ENCODE measurements at regions not wholly inside any gene's neighbourhood (a gene's known extent, or its start where the extent isn't known, plus 50 kb on each side); places are given as distances from the start of the nearest gene placed in this dataset.

- no peak overlapping the region for H3K4me3 ChIP-seq (replicated peaks; ENCODE audit: low read depth, low read length)
- H3K27me3 ChIP-seq (replicated peaks; ENCODE audit: control insufficient read depth, insufficient read depth, low read length) = no peaks in the 10 kb centered on the region
- no peak for DNase-seq (ENCODE audit: extremely low read depth, insufficient read length)
- TF ChIP-seq, protein P1, sequence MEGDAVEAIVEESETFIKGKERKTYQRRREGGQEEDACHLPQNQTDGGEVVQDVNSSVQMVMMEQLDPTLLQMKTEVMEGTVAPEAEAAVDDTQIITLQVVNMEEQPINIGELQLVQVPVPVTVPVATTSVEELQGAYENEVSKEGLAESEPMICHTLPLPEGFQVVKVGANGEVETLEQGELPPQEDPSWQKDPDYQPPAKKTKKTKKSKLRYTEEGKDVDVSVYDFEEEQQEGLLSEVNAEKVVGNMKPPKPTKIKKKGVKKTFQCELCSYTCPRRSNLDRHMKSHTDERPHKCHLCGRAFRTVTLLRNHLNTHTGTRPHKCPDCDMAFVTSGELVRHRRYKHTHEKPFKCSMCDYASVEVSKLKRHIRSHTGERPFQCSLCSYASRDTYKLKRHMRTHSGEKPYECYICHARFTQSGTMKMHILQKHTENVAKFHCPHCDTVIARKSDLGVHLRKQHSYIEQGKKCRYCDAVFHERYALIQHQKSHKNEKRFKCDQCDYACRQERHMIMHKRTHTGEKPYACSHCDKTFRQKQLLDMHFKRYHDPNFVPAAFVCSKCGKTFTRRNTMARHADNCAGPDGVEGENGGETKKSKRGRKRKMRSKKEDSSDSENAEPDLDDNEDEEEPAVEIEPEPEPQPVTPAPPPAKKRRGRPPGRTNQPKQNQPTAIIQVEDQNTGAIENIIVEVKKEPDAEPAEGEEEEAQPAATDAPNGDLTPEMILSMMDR (IDR thresholded peaks at IDR 0.05; ENCODE audit: insufficient read depth, low read length, poor library complexity, severe bottlenecking) = no peak
- no peaks in the 10 kb centered on the region for H3K36me3 ChIP-seq (ENCODE audit: control insufficient read depth, insufficient read depth, low read length)
Observed at GRCh38 chr22:47517062-47517461, 754.6 kb downstream of the TBC1D22A start.

DNA sequence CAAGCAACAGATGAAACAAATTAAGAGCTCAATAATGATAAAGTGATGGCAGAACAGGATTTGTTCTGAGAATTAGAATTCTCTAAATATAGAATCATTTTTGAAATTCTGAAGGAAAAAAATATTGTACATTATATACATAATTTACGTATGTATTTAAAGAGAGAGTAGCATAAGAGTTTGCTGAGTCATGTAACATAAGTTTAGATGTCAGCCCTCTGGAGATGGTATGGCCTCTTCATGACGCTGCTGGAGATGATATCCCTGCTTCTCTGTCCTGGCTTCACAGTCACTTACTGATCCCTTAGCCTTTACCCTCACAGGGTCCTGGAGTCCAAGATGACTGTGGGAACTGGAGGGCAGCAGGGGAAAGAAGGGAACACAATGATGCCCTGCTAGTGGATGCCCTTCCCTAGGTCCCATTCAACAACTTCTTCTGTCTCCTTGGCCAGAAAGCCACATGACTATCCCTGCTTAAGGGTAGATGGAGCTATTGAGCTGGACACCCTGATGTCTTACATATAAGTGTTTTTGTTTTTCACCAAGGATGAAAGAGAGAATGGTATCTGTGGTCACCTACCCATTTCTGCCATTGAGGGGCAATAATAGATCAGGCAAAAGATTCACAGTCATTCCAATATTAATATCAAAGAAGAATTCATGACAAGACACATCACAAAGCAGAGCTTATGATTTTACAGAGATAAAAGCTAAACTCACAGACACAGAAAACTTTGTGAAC is 753.1 kb downstream of the TBC1D22A start:
- no peaks in the 10 kb centered on the region for H3K27me3 ChIP-seq (replicated peaks; ENCODE audit: control insufficient read depth, insufficient read depth, low read length)
- TF ChIP-seq, protein P1 (IDR thresholded peaks at IDR 0.05; ENCODE audit: insufficient read depth, low read length, poor library complexity, severe bottlenecking) = no peak
- H3K36me3 ChIP-seq (ENCODE audit: control insufficient read depth, insufficient read depth, low read length) = no peaks in the 10 kb centered on the region
- DNase-seq (ENCODE audit: extremely low read depth, insufficient read length) = no peak
- H3K4me3 ChIP-seq (replicated peaks; ENCODE audit: low read depth, low read length) = no peak overlapping the region

DNA sequence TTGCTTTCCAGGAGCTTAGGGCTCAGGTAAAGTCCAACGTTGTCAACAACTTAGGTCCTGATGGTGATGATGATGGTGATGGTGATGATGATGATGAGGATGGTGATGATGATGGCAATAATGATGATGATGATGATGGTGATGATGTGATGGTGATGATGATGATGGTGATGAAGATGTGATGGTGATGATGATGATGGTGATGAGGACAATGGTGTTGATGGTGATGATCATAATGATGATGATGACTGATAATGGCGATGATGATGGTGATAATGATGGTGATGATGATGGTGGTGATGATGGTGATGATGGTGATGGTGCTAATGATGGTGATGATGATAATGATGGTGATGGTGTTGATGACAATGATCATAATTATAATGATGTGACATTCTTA is 750.2 kb downstream of the TBC1D22A start:
- Histone ChIP-seq H3K4me3 (replicated peaks; ENCODE audit: low read depth, low read length) (no peak overlapping the region), H3K27me3 (replicated peaks; ENCODE audit: control insufficient read depth, insufficient read depth, low read length) (no peaks in the 10 kb centered on the region), H3K36me3 (ENCODE audit: control insufficient read depth, insufficient read depth, low read length) (no peaks in the 10 kb centered on the region)
- TF ChIP-seq, protein P1 (IDR thresholded peaks at IDR 0.05; ENCODE audit: insufficient read depth, low read length, poor library complexity, severe bottlenecking) = no peak
- no peak for DNase-seq (ENCODE audit: extremely low read depth, insufficient read length)

- Histone ChIP-seq H3K4me3 (replicated peaks; ENCODE audit: low read depth, low read length) (no peak overlapping the region), H3K27me3 (replicated peaks; ENCODE audit: control insufficient read depth, insufficient read depth, low read length) (no peaks in the 10 kb centered on the region), H3K36me3 (ENCODE audit: control insufficient read depth, insufficient read depth, low read length) (no peaks in the 10 kb centered on the region)
- TF ChIP-seq, protein P1 (IDR thresholded peaks at IDR 0.05; ENCODE audit: insufficient read depth, low read length, poor library complexity, severe bottlenecking) = no peak
- no peak for DNase-seq (ENCODE audit: extremely low read depth, insufficient read length)
Observed at GRCh38 chr22:47504962-47505361, 742.5 kb downstream of the TBC1D22A start.

- no peak for DNase-seq (ENCODE audit: extremely low read depth, insufficient read length)
- TF ChIP-seq, protein P1 (IDR thresholded peaks at IDR 0.05; ENCODE audit: insufficient read depth, low read length, poor library complexity, severe bottlenecking) = no peak
Observed at GRCh38 chr22:47498969-47499495, 736.6 kb downstream of the TBC1D22A start.

More at GRCh38 chr22:47498969-47499495, 736.6 kb downstream of the TBC1D22A start:
- no peak overlapping the region for H3K4me3 ChIP-seq (replicated peaks; ENCODE audit: low read depth, low read length)
- H3K27me3 ChIP-seq (replicated peaks; ENCODE audit: control insufficient read depth, insufficient read depth, low read length) = no peaks in the 10 kb centered on the region
- no peaks in the 10 kb centered on the region for H3K36me3 ChIP-seq (ENCODE audit: control insufficient read depth, insufficient read depth, low read length)
